ENCODE measurements at regions not wholly inside any gene's neighbourhood (a gene's known extent, or its start where the extent isn't known, plus 50 kb on each side); places are given as distances from the start of the nearest gene placed in this dataset.

DNA sequence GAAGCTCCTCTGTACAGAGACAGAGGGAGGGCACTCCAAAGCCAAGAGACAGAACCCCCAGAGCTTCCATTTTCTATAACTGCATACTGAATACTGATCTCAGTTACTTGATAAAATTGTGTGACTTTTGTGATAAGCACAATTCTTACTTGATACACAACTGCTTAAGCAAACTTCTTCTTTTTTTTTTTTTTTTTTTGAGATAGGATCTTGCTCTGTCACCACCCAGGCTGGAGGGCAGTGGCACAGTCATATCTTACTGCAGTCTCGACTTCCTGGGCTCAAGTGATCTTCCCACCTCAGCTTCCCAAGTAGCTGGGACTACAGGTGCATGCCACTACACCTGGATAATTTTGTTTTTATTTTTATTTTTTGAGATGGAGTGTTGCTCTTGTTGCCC is 252.1 kb upstream of the ZNF608 start:
- TF ChIP-seq CTCF (IDR thresholded peaks at IDR 0.05) (no peak), RAD21 (conservative IDR thresholded peaks at IDR 0.05 in 1 of 2, IDR thresholded peaks at IDR 0.05 in 1 of 2) (no peak), POLR2A (IDR thresholded peaks at IDR 0.05; ENCODE audit: low read length) (no peak), MYC (IDR thresholded peaks at IDR 0.05; ENCODE audit: borderline replicate concordance, low read length) (no peak), ESRRA (IDR thresholded peaks at IDR 0.05; ENCODE audit: borderline replicate concordance, low read length) (no peak)
- TF ChIP-seq, protein P1, sequence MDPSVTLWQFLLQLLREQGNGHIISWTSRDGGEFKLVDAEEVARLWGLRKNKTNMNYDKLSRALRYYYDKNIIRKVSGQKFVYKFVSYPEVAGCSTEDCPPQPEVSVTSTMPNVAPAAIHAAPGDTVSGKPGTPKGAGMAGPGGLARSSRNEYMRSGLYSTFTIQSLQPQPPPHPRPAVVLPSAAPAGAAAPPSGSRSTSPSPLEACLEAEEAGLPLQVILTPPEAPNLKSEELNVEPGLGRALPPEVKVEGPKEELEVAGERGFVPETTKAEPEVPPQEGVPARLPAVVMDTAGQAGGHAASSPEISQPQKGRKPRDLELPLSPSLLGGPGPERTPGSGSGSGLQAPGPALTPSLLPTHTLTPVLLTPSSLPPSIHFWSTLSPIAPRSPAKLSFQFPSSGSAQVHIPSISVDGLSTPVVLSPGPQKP (IDR thresholded peaks at IDR 0.05; ENCODE audit: low read depth, low read length): no peak
- TF ChIP-seq, protein P2, sequence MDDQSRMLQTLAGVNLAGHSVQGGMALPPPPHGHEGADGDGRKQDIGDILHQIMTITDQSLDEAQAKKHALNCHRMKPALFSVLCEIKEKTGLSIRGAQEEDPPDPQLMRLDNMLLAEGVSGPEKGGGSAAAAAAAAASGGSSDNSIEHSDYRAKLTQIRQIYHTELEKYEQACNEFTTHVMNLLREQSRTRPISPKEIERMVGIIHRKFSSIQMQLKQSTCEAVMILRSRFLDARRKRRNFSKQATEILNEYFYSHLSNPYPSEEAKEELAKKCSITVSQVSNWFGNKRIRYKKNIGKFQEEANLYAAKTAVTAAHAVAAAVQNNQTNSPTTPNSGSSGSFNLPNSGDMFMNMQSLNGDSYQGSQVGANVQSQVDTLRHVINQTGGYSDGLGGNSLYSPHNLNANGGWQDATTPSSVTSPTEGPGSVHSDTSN (IDR thresholded peaks at IDR 0.05): no peak
